ENCODE measurements at regions not wholly inside any gene's neighbourhood (a gene's known extent, or its start where the extent isn't known, plus 50 kb on each side); places are given as distances from the start of the nearest gene placed in this dataset.

DNA sequence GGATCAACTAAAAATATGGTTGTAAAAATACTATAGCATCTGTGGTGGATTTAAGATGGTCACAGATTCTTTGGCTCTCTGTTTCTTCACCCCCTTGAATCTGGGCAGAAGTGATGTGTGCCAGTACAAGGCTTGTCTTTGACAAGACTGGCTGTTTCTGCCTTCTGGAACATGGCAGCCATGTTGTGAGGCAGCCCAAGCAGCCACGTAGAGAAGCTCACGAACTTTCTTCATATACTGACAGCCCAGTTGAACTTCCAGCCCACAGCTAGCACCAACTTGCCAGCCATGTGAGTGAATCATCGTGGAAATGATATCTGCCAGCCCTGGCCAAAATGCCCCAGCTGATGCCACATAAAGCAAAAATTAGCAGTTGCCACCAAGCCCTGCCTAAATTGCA, 110.8 kb downstream of the BOD1 start:
- H3K27ac Mint-ChIP-seq, result no peak overlapping the region
- no peak for TF ChIP-seq CTCF (IDR thresholded peaks at IDR 0.05)
- no peak for DNase-seq
- no peaks in the 10 kb centered on the region for H3K4me1 Mint-ChIP-seq (ENCODE audit: low read depth)
- peaks cover 8% of the 10 kb centered on the region for H3K9me3 Mint-ChIP-seq
- peaks cover 16% of the 10 kb centered on the region for H3K27me3 Mint-ChIP-seq (ENCODE audit: insufficient read depth)
- no peaks in the 10 kb centered on the region for H3K36me3 Mint-ChIP-seq (ENCODE audit: low read depth)
- H3K4me3 Mint-ChIP-seq, result no peak overlapping the region

DNA sequence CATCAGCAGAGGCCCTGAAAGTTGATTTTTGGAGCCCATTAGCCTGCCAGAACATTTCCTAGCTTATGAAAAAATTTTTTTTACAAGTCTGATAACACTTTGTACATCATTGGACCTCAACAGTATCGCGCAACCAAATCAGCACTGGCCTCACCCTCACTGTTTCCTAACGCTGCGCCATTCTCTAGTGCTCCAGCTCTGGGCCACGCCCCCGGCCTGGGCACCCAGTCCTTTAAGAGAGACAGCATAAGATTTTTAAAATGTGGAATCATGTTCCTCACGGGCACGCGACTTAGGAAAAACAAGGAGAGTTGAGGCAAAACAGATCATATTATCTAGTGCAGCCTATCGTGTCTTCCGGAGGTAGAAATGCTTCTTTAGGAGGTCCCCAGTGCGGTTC, 114.5 kb downstream of the BOD1 start:
- DNase-seq, result no peak
- H3K4me1 Mint-ChIP-seq (ENCODE audit: low read depth), result peaks cover 12% of the 10 kb centered on the region
- H3K27ac Mint-ChIP-seq, result no peak overlapping the region
- H3K9me3 Mint-ChIP-seq, result peaks cover 8% of the 10 kb centered on the region
- no peak overlapping the region for H3K4me3 Mint-ChIP-seq
- TF ChIP-seq CTCF (IDR thresholded peaks at IDR 0.05), result no peak
- H3K27me3 Mint-ChIP-seq (ENCODE audit: insufficient read depth), result peaks cover 17% of the 10 kb centered on the region
- no peaks in the 10 kb centered on the region for H3K36me3 Mint-ChIP-seq (ENCODE audit: low read depth)

DNA sequence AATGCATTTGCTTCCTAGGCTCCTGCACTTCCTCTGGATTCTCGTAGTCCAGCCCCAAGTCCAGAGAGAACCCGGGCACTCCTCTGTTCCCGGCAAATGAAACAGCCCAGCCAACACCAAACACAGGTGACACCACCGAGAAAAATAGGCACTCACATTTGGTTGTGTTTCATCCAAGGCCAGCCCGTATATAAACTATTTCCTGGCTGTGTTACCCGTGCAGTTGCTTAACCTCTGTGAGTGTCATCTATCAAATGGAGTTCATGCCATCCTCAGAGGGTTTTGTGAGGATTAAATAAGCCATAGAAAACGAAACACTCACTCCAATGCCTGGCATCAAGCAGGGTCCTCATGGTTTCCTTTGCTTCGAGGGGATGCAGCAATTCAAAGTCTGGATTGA, 115.2 kb downstream of the BOD1 start:
- Mint-ChIP-seq H3K4me3 (no peak overlapping the region), H3K27ac (no peak overlapping the region), H3K9me3 (peaks cover 8% of the 10 kb centered on the region), H3K4me1 (ENCODE audit: low read depth) (peaks cover 18% of the 10 kb centered on the region), H3K27me3 (ENCODE audit: insufficient read depth) (peaks cover 17% of the 10 kb centered on the region), H3K36me3 (ENCODE audit: low read depth) (no peaks in the 10 kb centered on the region)
- TF ChIP-seq CTCF (IDR thresholded peaks at IDR 0.05), result no peak
- DNase-seq, result no peak

GRCh38 chr5:173500213-173500560, 116.3 kb downstream of the BOD1 start:
- no peaks in the 10 kb centered on the region for H3K9me3 Mint-ChIP-seq
- H3K36me3 Mint-ChIP-seq (ENCODE audit: low read depth), result no peaks in the 10 kb centered on the region
- no peak overlapping the region for H3K4me3 Mint-ChIP-seq
- no peak overlapping the region for H3K27ac Mint-ChIP-seq
- DNase-seq, result no peak
- H3K4me1 Mint-ChIP-seq (ENCODE audit: low read depth), result peaks cover 29% of the 10 kb centered on the region
- peaks cover 17% of the 10 kb centered on the region for H3K27me3 Mint-ChIP-seq (ENCODE audit: insufficient read depth)
- TF ChIP-seq CTCF (IDR thresholded peaks at IDR 0.05), result no peak

- H3K36me3 Mint-ChIP-seq (ENCODE audit: low read depth), result no peaks in the 10 kb centered on the region
- H3K4me1 Mint-ChIP-seq (ENCODE audit: low read depth), result peaks cover 31% of the 10 kb centered on the region
- H3K27me3 Mint-ChIP-seq (ENCODE audit: insufficient read depth), result peaks cover 17% of the 10 kb centered on the region
- H3K4me3 Mint-ChIP-seq, result no peak overlapping the region
- no peaks in the 10 kb centered on the region for H3K9me3 Mint-ChIP-seq
- TF ChIP-seq CTCF (IDR thresholded peaks at IDR 0.05), result no peak
- H3K27ac Mint-ChIP-seq, result no peak overlapping the region
- no peak for DNase-seq
These were observed 116.8 kb downstream of the BOD1 start for GRCh38 chr5:173499471-173500212.

Data from HFFc6 (cell line).